Stimulated activated CD8-positive, alpha-beta memory T cell treated with anti-CD3 and anti-CD28 coated beads, Interleukin-7, amount 100 ng/mL, for 4 hours (primary cell): ENCODE measurements at regions not wholly inside any gene's neighbourhood (a gene's known extent, or its start where the extent isn't known, plus 50 kb on each side); places are given as distances from the start of the nearest gene placed in this dataset.
A peak's percentile ranks its signal among the peaks of the same experiment; 100 is the strongest.
"Not testable (repeated sequence)": the region's sequence is repeated elsewhere in the genome, so short reads cannot be mapped to it uniquely, and the experiment has no call there.

Experiments used
- DNase-seq, 2 donors: peaks; one replicate each; pipeline ENCODE4 v3.0.0-alpha.2; 2020; ENCODE audit warnings: low read depth in 2 of 2

DNA sequence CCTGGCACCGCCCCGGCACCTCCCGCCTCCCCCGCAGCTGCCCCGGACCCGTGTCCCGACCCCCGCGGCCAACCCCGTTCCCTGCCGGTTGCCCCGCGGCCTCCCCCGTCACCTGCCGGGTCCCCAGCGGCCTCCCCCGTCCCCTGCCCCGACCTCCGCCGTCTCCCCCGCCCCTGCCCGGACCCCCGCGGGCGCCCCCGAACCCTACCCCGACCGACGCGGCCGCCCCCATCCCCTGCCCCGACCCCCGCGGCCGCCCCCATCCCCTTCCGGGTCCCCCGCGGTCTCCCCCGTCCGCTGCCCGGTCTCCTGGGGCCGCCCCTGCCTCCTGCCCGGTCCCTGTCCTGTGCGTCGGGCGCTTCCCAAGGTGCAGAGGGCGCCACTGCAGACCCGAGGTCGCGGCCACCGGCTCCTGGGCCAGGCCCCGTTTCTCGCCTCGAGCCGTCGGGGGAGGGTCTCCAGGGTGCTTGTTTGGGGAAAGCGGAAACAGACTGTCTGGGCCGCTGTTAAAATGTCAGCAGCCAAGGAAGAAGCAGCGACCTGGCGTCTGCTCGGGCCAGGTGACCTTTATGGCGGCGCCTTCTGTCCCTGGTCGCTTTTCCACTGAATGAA is 51.6 kb upstream of the APOD start:
- DNase-seq, result not testable (repeated sequence)

DNA sequence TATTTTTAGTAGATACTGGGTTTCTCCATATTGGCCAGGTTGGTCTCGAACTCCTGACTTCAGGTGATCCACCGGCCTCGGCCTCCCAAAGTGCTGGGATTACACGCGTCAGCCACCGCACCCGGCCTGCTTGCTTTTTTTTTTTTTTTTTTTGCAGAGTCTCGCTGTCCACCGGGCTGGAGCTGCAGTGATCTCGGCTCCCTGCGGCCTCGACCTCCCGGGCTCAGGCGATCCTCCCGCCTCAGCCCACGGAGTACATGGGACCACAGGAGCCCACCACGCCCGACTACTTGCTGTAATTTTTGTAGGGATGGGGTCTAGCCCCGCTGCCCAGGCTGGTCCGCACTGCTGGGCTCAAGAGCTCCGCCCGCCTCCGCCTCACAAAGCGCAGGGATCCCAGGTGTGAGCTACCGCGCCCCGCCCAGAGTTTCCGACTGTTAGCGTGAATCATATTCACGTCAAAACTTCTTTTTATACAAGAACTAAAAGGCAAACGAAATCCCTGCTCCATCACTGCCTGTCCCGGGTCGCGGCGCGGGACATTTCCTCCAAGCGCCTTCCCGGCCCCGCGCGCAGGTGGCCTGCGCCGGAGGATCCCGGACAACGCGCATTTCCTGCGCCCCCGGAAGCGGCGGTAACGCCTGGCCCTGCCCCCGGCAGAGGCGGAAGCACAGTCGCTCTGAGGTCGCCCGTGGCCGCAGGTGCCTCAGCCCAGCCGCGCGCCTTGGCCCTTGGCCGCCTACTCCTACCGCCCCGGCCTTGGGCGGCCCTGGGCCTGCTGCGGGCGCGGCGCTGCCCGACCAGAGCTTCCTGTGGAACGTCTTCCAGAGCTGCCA is 50.9 kb upstream of the APOD start:
- peak; percentile 30 to 54 for DNase-seq
